Muscle of leg (tissue), 3 donors: ENCODE measurements at regions not wholly inside any gene's neighbourhood (a gene's known extent, or its start where the extent isn't known, plus 50 kb on each side); places are given as distances from the start of the nearest gene placed in this dataset.
A peak's percentile ranks its signal among the peaks of the same experiment; 100 is the strongest.

Experiments used
- DNase-seq: peaks from one replicate; pipeline ENCODE4 v3.0.0; 2013
- H3K27ac ChIP-seq: one replicate; pipeline ENCODE4 v1.5.1; 2013; ENCODE audit warnings: mild to moderate bottlenecking, low read length, control low read depth
- H3K27me3 ChIP-seq: one replicate; pipeline ENCODE4 v1.6.1; 2013; ENCODE audit warnings: low read length; ENCODE audit not compliant: control insufficient read depth, insufficient read depth
- H3K36me3 ChIP-seq: one replicate; pipeline ENCODE4 v1.6.1; 2013; ENCODE audit warnings: low read length; ENCODE audit not compliant: control insufficient read depth, insufficient read depth
- H3K4me1 ChIP-seq: one replicate; pipeline ENCODE4 v1.6.1; 2013; ENCODE audit warnings: low read length; ENCODE audit not compliant: control insufficient read depth, insufficient read depth
- H3K4me3 ChIP-seq: one replicate; pipeline ENCODE4 v1.5.1; 2013; ENCODE audit warnings: low read length, control low read depth
- H3K9me3 ChIP-seq: replicated peaks from 2 replicates; pipeline ENCODE4 v1.6.1; 2013; ENCODE audit warnings: low read depth, low read length; ENCODE audit not compliant: control insufficient read depth
- WGBS: methylation state at CpG from one replicate; pipeline ENCODE4 v1.1.5; 2013; ENCODE audit warnings: missing lambda C conversion rate; ENCODE audit not compliant: insufficient coverage; 5-methylcytosine and 5-hydroxymethylcytosine counted together

GRCh38 chr13:79803296-79803695, 322.3 kb downstream of the NDFIP2 start:
- Histone ChIP-seq H3K27me3 (no peaks in the 10 kb centered on the region), H3K36me3 (no peaks in the 10 kb centered on the region), H3K4me1 (peaks cover 5% of the 10 kb centered on the region), H3K27ac (no peak overlapping the region), H3K4me3 (no peak overlapping the region), H3K9me3 (no peaks in the 10 kb centered on the region)
- WGBS = no CpG with 5 or more reads among the region's 2 CpGs
- DNase-seq = no peak

GRCh38 chr13:79802389-79803085, 321.6 kb downstream of the NDFIP2 start:
- WGBS = no CpG with 5 or more reads among the region's 2 CpGs
- DNase-seq = no peak
- Histone ChIP-seq H3K27ac (no peak overlapping the region), H3K27me3 (no peaks in the 10 kb centered on the region), H3K9me3 (no peaks in the 10 kb centered on the region), H3K36me3 (no peaks in the 10 kb centered on the region), H3K4me3 (no peak overlapping the region), H3K4me1 (peaks cover 5% of the 10 kb centered on the region)

GRCh38 chr13:79799059-79799867, 318.3 kb downstream of the NDFIP2 start:
- H3K36me3 ChIP-seq = no peaks in the 10 kb centered on the region
- H3K27ac ChIP-seq = no peak overlapping the region
- H3K27me3 ChIP-seq = no peaks in the 10 kb centered on the region
- peak; percentile 77 for DNase-seq
- WGBS = 0% methylated on average over 1 of the region's 2 CpGs
- H3K9me3 ChIP-seq = no peaks in the 10 kb centered on the region
- H3K4me1 ChIP-seq = peaks cover 16% of the 10 kb centered on the region
- no peak overlapping the region for H3K4me3 ChIP-seq

GRCh38 chr13:79796136-79796535, 315.2 kb downstream of the NDFIP2 start:
- peak; percentile 66 for DNase-seq
- peaks cover 22% of the 10 kb centered on the region for H3K4me1 ChIP-seq
- no peaks in the 10 kb centered on the region for H3K27me3 ChIP-seq
- no peaks in the 10 kb centered on the region for H3K9me3 ChIP-seq
- peak overlapping the region; percentile 29 for H3K27ac ChIP-seq
- 76% methylated on average over 2 of the region's 2 CpGs for WGBS
- H3K36me3 ChIP-seq = no peaks in the 10 kb centered on the region
- H3K4me3 ChIP-seq = no peak overlapping the region

- Histone ChIP-seq H3K4me3 (no peak overlapping the region), H3K27ac (no peak overlapping the region), H3K9me3 (peaks cover 4% of the 10 kb centered on the region), H3K4me1 (peaks cover 22% of the 10 kb centered on the region), H3K36me3 (no peaks in the 10 kb centered on the region), H3K27me3 (no peaks in the 10 kb centered on the region)
- DNase-seq = peak; percentile 37
- no CpG with 5 or more reads among the region's 1 CpG for WGBS
These were observed 314.0 kb downstream of the NDFIP2 start for GRCh38 chr13:79794931-79795330.

- Histone ChIP-seq H3K27ac (no peak overlapping the region), H3K36me3 (no peaks in the 10 kb centered on the region), H3K27me3 (no peaks in the 10 kb centered on the region), H3K9me3 (peaks cover 22% of the 10 kb centered on the region), H3K4me1 (peaks cover 20% of the 10 kb centered on the region), H3K4me3 (no peak overlapping the region)
- DNase-seq = no peak
These were observed 311.8 kb downstream of the NDFIP2 start for GRCh38 chr13:79792716-79793115.

GRCh38 chr13:79791471-79792042, 310.6 kb downstream of the NDFIP2 start:
- Histone ChIP-seq H3K27ac (no peak overlapping the region), H3K9me3 (peaks cover 26% of the 10 kb centered on the region), H3K27me3 (no peaks in the 10 kb centered on the region), H3K4me3 (no peak overlapping the region), H3K4me1 (peaks cover 20% of the 10 kb centered on the region), H3K36me3 (no peaks in the 10 kb centered on the region)
- WGBS = 92% methylated on average over 1 of the region's 2 CpGs
- no peak for DNase-seq

- Histone ChIP-seq H3K36me3 (no peaks in the 10 kb centered on the region), H3K27me3 (no peaks in the 10 kb centered on the region), H3K4me3 (no peak overlapping the region), H3K27ac (no peak overlapping the region), H3K9me3 (peaks cover 26% of the 10 kb centered on the region), H3K4me1 (peaks cover 9% of the 10 kb centered on the region)
- DNase-seq = no peak
- 100% methylated on average over 2 of the region's 4 CpGs for WGBS
These were observed 305.2 kb downstream of the NDFIP2 start for GRCh38 chr13:79786176-79786575.

GRCh38 chr13:79782541-79783205, 301.7 kb downstream of the NDFIP2 start:
- Histone ChIP-seq H3K9me3 (peaks cover 3% of the 10 kb centered on the region), H3K4me1 (peaks cover 14% of the 10 kb centered on the region), H3K36me3 (no peaks in the 10 kb centered on the region), H3K27me3 (no peaks in the 10 kb centered on the region), H3K27ac (peak overlapping the region; percentile 74), H3K4me3 (no peak overlapping the region)
- peak; percentile 93 for DNase-seq
- WGBS = 31% methylated on average over 9 of the region's 14 CpGs
